HG03097 (cell line): ENCODE measurements at regions not wholly inside any gene's neighbourhood (a gene's known extent, or its start where the extent isn't known, plus 50 kb on each side); places are given as distances from the start of the nearest gene placed in this dataset.
"Not testable (repeated sequence)": the region's sequence is repeated elsewhere in the genome, so short reads cannot be mapped to it uniquely, and the experiment has no call there.

Experiments
- ATAC-seq: cut with Tn5 transposase; IDR thresholded peaks from one replicate; pipeline ENCODE4 v1.9.1; 2021; ENCODE audit not compliant: unreplicated experiment, low FRiP score

DNA sequence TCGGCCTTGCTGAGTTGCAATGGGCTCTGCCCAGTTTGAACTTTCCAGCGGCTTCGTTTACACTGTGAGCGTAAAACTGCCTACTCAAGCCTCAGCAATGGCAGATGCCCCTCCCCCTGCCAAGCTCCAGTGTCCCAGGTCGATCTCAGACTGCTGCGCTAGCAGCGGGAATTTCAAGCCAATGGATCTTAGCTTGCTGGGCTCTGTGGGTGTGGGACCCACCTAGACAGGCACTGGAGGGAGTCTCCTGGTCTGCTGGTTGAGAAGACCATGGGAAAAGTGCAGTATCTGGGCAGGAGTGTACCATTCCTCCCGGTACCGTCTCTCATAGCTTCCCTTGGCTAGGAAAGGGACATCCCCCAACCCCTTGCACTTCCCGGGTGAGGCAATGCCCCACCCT is 88.2 kb downstream of the KLHL28 start:
- no peak for ATAC-seq

DNA sequence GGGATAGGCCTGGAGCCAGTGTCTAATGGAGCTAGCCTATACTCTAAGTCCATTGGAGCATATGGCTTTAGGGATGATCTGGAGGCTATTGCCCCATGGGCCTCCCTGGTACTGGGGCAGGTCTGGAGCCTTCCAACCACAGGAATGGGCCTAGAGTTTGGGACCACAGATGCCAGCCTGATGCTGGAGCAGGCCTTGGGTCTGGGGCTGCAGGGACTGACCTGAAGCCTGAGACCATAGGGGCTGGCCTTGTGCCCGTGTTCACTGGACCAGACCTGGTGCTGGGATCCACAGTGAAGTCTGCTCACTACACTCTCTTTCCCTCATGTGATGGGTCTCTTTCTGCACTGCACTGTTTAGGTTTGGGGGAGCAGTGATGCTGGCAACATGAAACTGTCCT is 95.0 kb downstream of the KLHL28 start:
- ATAC-seq, result no peak

DNA sequence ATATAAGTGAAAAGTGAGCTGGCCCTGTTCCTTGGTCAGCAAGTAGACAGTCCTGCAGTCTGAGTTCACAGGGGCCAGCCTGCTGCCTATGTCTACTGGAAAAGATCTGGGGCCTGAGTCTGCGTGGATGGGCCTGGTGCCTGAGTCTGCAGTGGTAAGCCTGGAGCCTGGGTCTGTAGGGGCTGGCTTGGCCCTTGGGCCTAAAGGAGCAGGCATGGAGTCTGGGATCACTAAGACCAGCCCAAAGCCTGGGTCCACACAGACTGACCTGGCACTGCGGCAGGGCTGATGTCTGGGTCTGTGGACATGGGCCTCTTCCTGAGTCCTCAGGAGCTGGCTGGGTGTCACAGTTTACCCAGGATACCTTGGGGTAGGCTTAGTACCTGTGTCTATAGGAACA is 95.4 kb downstream of the KLHL28 start:
- ATAC-seq, result no peak

DNA sequence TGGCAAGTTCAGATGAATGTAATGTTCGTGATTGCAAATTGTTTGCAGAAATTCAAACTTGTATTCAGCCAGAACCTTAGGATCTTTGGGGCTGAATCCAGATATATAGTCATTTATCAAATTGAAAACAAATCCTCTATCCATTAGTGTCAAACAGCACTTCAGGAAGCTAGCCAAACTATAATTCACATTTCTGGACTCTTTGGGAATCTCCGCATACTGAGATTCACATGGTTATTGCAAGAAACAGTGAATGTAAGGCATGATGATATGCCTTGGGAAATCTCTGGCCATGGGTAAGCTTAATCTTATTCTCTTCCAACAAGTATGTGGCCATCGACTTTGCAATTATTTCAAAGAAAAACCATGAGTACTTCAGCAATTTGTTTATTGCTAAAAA is 98.5 kb downstream of the KLHL28 start:
- ATAC-seq, result no peak

DNA sequence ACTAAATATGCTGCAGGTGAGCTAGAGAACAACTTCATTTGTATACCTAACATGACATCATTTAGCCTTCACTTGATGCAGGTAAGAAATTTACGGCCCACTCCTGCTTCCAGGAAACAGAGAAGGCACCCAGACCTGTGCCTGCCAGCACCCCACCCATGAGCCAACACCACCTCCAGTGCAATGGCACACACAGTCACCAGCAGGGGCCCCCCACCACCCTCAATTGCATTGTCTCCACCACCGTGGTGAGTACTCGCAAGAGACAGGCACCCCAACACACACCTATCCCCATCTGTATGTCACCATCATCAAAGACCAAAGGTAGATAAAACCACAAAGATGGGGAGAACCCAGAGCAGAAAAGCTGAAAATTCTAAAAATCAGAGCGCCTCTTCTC is 107.6 kb downstream of the KLHL28 start:
- ATAC-seq, result no peak

DNA sequence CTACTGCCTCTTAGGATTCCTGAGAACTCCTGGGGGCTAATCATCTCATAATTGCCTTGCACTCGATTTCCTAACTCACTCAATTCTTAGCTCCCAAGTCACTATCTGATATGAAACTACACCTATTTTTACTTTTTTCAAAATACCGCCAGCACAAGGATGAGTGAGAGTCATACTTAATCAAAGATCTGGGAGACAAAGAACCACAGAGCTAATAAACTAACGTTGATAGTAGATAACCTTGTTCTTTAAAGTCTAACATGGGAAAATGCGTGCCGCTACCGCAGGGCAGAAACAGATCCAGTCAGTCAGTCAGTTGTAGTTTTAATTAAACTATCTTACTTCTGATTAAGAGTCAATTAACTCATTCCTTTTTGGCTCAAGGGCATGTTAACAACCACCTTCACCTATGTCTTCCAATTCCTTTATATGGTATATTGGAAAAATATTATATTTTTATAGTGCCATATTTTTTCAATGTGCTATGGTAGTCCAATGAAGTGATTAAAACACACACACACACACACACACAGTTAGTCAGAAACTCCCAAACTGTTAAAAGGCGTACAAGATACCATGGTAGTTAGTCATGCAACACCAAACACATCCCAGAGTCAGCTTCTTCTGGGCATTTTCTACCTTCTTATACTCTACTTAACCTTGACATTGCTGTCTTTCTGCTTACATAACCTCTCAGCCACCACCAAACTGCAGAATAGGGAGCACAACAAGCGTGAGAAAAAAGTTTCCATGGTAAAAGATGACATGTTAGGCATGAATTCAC is 114.0 kb downstream of the KLHL28 start:
- ATAC-seq, result no peak

DNA sequence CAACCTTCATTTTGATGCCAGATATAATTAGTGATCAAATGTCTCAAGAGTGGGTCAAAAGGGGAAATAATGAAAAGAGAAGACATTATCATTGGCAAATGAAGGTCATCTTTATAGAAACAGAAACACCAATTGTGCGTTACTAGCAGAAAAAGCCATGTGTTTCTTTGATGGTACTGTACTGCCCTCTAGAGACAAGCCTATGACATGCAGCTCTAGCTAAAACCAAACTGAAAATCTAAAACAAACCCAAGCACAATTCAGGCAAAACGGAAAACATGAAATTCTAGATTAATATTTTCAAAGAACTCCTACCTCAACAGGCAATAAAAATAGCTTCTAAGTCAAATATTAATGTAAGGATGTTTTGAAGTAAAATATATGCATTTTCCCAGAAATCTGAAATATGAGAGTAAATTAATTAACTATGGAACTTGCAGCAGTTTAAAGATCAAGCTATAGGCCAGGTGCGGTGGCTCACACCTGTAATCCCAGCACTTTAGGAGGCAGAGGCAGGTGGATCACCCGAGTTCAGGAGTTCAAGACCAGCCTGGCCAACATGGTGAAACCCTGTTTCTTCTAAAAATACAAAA is 115.4 kb downstream of the KLHL28 start:
- ATAC-seq, result peak; percentile 75

DNA sequence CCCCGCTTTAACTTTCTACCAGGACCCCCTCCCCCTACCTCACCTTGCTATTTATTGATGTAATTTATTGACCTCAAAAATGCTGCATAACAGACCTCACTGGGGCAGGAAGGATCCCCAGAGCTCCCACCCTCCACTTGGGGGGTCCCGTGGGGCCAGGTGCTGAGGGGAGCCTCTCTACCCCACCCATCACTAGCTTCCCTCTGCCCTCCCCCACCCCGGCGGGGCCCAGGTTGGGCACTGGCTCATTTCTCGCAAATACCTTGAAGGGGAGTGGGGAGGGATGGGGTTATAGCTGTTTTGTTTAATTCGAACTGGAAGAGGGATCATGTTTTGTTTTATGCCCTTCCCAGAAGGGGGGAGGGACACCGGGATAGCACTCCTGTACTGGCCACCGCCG is 125.8 kb downstream of the KLHL28 start:
- ATAC-seq, result not testable (repeated sequence)

DNA sequence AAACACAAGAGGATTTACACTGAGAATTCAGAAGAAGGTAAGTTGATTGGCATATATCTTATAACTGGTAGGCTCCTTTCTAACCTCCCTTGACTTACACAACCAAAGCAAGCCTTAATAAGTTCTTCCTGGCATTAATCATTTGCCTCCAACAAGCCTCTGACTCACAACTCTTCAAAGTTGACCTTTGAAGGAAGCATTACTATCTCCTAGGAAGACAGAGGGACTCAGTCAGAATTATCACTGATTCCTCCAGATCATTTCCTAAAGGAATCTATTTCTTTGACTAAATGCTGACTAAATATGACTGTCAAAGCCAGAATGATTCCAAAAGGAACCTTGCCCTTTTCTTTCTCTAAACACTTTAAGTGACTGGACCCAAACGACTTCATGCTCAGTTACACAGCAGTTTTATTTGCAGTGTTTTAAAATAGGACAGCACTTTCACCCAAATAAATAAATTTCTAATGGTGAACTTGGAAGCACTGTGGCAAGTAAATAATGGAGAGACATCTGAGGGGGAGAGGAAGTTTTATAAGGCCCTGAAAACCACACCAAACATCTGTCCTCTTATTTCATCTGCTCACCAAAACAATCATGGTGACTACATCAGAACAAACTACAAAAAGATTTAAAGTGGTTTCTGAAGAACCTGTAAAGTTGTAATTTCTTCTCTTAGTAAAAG is 128.2 kb downstream of the KLHL28 start:
- no peak for ATAC-seq

DNA sequence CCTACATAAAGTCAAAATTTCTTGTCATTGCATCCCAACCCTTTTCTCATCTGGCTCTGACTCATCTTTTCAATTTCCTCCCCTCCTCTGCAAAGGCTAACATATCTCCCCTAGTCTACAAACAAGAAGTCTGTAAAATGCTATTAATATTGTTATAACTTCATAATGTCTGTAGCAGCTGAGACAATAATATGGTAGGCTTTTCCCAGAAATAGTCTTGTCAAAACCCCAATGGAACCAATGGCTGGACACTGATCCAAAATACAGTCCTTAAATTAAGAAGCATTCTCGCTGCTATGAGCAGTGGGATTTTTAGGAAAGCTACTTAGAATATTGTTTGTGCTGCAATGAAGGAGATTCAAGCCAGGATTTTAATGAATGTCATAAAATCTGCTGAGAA is 131.4 kb downstream of the KLHL28 start:
- no peak for ATAC-seq

DNA sequence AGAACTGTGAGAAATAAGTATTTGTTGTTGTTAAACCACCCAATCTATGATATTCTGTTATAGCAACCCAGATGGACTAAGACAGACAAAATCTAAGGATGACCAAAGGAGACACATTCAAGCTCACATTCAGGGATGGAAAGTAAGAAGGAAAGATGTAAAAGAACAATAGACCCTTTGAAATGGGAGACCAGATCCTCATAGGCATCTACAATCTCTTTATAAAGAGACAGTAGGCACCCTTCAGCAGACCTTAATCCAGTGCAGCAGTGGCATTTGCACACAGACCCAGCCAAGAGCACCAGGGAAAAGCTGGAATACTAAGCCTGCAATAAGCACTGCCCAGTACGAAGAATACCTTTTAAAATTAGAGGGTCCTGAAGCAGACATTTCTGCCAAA is 132.7 kb downstream of the KLHL28 start:
- ATAC-seq, result no peak

DNA sequence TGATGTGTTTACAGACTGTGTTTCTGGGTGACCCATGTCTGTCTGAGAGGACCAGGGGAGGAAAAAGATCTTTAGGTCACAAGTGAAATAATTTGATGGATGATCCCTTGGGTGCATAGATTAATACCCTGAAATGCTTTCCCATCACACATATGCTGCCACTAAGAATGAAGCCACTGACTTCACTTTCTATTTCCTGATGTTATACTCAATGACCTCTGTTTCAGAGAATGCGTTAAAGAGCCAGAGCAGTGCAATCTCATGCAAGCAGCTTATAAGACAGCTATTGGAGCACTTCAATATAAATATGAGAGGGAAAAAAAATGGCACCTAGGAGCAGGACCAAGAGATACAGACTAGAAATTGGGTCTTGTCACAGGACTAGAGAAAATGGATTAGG is 133.7 kb downstream of the KLHL28 start:
- no peak for ATAC-seq

DNA sequence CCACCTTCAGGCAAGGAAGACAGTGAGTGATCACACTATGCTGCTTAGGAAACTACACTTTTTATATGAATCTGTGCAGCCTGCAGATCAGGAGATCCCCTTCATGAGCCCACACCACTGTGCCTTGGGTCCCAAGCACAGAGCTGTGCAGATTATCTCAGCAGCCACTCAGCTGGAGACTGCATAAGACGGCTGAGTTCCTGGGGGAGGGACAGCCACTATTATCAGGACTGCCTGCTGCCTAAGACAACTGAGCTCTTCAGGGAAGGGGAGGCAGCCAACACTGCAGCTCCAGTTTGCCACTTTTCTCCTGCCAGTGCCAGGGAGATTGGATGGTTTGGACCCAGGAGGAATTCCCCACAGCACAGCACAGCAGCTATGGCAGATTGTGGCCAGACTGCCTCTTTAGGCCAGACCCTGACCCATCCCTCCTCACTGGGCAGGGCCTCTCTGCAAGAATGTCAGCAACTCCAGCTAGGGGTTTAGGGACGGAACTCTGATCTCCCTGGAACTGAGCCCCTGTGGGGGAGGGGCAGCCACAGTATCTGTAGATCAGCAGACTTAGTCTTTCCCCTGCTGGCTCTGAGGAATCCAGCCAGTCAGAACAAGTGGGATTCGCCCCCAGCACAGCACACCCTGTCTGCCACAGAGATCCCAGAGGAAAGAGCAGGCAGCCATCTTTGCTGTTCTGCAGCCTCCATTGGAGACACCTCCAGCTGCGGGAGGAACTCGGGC is 141.3 kb downstream of the KLHL28 start:
- ATAC-seq, result no peak

DNA sequence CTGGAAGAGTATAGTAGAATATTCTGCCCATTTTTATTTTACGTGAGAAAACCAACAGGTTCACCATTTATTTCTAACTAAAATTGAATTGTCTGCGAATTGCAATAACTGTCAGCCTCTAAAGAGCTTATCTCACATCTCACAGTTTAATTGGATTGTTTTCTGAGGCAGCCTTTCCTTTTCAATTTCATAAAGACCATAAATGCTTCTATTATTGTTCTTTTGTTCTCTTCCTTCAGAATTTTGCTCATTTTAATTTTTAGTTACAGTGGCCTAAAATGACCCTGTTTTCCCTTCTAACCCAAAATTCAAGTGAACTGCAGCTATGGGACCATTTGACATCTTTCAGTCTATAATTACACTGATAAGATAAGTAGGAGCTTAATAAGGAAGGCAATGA is 147.6 kb downstream of the KLHL28 start:
- no peak for ATAC-seq

DNA sequence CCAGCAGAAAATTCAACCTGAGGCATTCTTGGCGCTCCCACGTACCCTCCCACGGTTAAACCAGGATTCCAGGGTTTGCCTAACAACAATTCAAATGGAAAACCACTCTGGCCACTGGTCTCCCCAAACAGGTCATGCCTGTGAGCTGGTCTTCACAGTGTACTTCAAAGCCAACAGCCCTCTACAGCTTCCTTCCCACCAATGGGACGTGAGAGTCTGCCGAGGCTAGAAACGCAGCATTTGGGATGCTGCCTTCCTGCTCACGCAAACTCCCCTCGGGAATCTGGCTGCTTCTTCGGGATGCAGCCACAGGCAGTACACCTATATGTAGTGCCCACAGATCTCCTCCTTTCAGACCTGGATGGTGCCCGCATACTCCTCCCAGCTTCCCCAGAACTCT is 149.1 kb downstream of the KLHL28 start:
- ATAC-seq, result no peak

DNA sequence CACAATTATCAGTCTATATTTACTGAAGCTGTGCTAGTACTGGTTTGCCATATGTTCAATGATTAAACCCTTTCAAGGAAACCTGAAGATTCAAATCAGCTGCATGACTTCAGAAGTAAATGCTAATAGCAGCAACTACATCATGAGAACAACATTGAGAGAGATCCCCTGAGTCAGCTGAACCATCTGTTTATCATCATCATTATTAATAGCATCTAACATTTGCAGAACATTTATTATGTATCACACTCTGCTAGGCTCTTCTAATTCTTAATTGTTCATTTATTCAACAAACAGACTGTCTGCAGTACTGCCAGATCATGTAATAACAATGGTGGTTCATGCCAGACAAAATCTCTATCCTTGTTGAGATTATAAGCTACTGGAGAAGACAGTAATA is 157.4 kb downstream of the KLHL28 start:
- ATAC-seq, result no peak

DNA sequence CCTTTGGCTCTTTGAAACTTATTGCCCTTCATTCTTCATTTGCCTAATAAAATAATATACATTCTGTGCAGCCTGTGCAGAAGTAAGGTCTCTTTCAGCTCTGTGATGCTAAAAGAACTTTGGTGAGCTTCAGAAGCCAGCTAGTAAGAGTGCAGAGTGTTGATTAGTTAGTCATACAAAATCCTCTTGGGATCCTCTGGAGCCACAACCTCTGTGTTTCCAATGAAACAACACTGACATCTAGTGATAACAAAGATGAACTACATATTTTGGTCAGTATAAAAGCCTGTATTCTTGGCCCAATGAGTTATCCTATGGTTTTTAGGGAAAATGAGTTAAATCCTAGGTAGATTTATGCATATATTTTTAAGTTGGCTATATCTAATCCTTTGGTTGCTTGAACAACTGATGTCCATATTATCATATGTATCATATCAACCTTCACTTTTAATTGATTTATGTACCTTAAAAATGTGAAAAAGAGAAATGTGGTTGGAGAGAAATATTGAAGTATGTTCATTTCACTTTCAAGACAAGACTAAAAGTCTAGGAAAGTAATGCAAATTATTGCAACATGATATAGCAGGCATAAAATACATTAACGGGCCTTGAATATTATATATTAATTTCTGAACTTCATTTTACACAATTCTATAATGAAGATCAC is 158.4 kb downstream of the KLHL28 start:
- peak; percentile 81 for ATAC-seq

DNA sequence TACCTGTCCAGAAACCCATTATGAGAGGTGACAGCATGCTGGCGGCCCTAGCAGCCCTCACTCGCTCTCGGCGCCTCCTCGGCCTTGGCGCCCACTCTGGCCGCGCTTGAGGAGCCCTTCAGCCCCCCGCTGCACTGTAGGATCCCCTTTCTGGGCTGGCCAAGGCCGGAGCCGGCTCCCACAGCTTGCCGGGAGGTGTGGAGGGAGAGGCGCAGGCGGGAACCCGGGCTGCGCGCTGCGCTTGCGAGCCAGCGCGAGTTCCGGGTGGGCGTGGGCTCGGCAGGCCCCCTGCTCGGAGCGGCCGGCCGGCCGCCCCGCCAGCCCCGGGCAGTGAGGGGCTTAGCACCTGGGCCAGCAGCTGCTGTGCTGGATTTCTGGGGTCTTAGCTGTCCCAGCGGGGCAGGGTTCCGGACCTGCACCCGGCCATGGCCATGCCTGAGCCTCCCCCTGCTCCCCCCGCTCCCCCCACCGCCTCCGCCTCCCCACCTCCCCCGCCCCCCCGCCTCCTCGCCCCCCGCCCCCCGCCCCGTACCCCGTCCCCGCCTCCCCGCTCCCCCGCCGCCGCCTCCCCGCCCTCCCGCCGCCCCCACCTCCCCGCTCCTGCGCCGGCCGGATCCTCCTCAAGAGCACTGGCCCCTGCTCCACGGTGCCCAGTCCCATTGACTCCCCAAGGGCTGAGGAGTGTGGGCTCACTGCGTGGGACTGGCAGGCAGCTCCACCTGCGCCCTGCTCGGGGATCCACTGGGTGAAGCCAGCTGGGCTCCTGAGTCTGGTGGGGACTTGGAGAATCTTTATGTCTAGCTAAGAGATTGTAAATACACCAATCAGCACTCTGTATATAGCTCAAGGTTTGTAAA is 163.1 kb downstream of the KLHL28 start:
- no peak for ATAC-seq

DNA sequence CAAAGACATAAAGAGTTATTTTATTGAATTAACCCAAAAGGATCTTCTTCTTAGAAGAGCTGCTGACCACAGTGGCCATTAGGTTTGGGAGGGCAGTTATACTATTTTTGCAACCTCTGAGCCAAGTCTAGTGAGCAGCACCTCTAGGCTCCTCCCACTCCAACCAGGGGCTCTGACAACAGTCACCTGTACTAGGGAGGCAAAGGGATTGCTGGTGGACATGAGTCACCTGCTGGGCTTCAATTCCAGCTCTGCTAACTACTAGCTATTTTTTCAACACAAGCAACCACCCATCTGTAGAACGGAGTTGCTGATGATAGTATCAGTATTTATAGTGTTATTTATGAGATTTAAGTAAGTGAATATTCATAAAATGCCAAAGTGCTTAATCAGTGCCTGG is 166.0 kb downstream of the KLHL28 start:
- ATAC-seq, result no peak

DNA sequence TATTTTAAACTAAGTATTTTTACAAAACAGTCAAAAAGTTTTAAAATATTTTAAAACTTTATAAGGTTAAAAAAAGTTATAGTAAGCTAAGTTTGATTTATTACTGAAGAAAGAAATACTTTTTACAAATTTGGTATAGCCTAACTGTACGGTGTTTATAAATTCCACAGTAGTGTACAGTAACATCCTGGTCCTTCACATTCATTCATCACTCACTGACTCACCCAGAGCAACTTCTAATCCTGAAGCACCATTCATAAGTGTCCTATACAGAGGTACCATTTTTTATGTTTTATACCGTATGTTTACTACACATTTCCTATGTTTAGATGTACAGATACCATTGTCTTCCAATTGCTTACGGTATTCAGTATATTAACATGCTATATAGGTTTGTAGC is 170.0 kb downstream of the KLHL28 start:
- no peak for ATAC-seq
